Dermis blood vessel endothelial cell (primary cell): ENCODE measurements at regions not wholly inside any gene's neighbourhood (a gene's known extent, or its start where the extent isn't known, plus 50 kb on each side); places are given as distances from the start of the nearest gene placed in this dataset.
A peak's percentile ranks its signal among the peaks of the same experiment; 100 is the strongest.
"Not testable (repeated sequence)": the region's sequence is repeated elsewhere in the genome, so short reads cannot be mapped to it uniquely, and the experiment has no call there.

ENCODE experiments used
- DNase-seq: peaks from one replicate; pipeline ENCODE4 v3.0.0; 2010

DNA sequence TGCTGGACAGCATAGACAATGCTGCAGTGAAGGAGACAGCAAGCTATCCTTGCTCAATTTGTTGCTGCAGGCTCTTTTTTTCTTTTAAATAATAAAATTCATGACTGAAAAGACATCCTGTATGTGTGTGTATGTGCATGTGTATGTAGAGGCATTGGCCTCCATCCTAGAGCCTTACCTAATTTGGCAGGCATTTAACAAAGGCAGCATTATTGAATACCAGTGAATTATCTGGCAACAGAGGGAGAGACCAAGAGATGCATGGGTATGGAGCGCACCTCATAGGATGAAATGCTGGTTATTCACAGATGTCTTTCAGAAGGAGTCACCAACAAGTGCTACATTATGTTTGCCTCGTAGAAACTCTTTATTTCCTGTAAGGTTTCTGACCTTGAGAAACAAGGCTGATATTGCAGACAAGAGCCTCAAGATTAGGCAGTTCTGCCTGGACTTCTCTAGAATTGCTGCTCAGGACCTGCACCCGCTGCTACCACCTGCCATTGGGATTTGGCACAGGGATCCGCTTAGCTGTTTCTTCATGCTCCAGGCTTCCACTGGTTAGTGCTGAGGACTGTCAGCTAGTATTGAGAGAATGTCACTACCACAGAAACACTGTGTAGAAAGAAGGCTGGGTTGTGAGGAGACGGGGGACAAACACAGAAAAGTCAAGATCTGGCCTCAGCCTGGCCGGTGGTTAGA lies 247.7 kb upstream of the RFX3 start:
- DNase-seq, result no peak

GRCh38 chr9:3769646-3770045 lies 243.8 kb upstream of the RFX3 start:
- DNase-seq, result no peak

DNA sequence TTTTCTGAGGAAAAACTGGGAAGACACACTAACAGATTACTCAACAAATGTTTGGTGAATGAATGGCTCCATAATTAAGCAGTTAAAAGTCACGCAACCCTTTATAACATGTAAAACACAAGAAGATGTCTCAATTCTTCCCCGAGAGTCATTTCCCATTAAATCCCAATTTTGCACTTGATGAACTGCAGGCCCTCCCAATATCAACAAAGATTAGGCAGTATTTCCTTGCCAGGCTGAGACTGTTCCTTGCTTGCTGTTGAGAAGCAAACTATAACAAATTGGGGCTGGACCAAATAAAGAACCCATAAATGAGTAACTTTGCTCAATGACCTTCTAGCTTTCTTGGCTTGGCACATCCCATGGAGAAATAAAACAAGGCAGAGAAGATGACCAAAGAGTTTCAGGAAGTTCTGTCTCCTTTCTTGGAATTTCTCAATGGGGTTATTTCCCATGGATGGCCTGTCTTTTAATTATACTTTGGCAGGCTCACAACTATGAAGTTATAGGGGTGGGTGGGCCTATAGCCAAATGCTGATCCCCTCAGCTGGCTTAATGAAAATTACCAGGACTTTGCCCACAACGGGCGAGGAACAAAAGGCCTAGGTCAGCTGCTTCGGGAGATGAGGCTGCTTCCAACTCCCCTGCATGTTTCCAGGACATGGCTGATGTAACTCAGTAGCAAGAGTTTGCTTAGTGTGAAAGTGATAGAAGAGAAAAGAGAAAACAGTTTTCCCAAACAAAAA lies 243.1 kb upstream of the RFX3 start:
- no peak for DNase-seq

- DNase-seq, result no peak
Measured at GRCh38 chr9:3768286-3768685, 242.5 kb upstream of the RFX3 start.

DNA sequence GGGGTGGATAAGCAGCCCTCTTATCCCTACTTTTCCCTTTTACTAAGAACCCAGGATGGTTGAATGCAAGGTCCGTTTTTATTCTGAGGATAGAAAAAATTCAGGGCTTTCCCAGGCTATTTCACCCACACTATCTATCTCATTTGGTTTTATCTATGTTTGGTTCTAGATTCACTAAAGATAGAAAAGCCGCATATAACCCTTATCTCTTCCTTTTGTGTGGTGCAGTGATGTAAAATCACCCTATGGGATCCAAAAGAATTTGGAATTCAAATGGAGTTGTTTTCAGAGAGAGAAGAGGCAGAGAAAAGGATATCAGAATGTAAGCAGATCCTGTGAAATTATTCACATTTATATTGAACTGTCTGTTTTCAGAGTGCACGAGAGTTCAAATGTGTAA lies 236.3 kb upstream of the RFX3 start:
- no peak for DNase-seq

DNA sequence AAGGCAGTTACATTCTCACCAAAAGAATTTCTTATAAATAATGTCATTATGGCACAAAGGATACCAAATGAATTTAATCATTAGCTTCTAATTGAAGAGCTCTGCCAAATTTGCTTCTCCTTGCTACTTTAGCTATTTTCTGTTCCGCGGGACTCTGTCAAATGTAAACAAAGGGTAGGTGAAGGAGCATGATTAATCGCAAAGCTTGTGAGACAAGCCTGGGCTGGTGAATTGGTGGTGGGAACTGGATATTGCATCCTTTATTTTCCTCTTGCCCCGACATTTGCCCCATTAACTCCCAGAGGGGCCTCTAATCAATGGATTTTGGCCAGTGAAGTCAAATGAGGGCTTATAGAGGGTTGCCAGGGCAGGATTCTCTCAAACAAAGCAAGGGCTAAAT lies 234.2 kb upstream of the RFX3 start:
- no peak for DNase-seq

DNA sequence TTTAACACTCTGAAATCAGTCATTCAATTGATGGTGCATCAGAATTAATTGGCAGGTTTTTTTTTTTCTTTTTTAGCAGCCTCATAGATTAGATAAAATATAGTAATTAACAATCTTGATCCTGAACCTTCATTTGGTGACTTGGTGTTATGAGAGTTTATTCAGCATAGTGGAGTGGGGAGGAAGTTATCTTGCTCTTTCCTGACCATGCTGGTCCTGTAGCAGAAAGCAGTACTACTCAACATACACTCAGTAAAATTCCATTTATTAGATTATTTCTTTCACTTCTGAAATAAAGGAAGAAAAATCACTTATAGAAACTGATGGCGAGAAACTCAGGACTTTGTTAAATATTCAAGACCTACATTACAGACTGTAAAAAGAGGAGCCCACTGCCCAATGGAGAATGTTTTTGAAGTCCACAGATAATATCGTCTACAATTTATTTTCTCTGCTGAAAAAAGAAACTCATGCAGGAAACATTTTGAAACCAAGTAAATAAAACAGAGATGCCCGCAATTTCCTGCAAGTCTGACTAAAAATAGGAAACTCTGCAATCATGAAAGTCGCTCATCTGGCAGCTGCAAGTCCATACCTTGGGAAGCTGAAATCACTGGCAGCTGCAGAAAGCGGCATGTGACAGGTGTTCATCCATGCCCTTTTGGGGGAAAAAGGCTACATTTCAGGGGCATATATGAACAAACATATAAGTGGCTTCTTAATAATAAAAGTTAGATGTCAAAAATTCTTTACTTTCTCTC lies 233.2 kb upstream of the RFX3 start:
- no peak for DNase-seq

- DNase-seq, result no peak
Measured at GRCh38 chr9:3756071-3756470, 230.3 kb upstream of the RFX3 start.

GRCh38 chr9:3751125-3751758 lies 225.4 kb upstream of the RFX3 start:
- DNase-seq, result no peak

DNA sequence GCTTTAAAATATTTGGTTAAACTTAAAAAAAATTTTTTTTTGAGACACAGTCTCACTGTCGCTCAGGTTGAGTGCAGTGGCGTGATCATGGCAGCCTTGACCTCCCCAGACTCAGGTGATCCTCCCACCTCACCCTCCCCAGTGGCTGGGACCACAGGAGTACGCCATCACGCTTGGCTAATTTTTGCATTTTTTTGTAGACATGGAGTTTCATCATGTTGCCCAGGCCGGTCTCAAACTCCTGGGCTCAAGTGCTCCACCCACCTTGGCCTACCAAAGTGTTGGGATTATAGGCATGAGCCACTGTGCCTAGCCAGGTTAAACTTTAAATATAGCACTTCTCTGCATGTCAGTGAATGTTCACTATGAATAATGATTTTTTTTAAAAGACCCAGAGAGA lies 224.5 kb upstream of the RFX3 start:
- no peak for DNase-seq

- peak; percentile 12 for DNase-seq
Measured at GRCh38 chr9:3746296-3747275, 220.8 kb upstream of the RFX3 start.

DNA sequence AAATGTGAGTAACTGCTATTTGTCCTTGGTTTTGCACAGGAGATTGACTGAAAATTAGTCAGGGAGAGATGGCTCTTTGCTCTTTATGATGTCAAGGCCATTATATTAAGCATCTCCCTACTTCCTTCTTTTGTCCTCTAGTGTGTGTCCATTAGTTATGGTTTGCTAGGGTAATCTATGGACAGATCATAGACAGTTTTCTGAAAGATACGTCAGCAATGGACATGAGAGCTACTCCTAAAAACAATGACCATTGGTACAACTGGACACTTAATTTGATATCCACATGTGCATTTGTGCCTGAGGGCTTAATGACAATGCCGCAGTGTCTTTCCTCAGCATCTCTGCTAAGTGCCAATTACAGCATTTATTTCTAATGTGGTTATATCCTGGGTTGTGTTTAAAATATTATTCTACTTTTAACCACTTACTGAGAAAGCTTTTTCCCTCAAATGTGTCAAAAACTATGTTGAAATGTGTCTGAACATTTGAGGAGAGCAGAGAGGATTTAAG lies 218.2 kb upstream of the RFX3 start:
- DNase-seq, result no peak

DNA sequence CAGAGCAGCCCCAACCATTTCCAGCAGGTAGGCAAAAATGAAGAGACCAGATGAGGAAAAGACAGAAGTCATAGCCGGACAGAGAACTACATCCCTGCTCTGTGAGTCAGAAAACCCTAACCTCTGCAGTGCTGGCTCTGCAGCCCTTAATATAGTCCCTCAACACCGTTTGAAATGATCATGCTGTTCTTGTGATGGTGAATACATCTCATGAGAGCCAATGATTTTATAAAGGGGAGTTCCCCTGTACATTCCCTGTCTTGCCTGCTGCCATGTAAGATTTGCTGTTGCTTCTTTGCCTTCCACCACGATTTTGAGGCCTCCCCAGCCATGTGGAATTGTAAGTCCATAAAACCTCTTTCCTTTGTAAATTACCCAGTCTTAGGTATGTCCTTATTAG lies 216.8 kb upstream of the RFX3 start:
- DNase-seq, result no peak

DNA sequence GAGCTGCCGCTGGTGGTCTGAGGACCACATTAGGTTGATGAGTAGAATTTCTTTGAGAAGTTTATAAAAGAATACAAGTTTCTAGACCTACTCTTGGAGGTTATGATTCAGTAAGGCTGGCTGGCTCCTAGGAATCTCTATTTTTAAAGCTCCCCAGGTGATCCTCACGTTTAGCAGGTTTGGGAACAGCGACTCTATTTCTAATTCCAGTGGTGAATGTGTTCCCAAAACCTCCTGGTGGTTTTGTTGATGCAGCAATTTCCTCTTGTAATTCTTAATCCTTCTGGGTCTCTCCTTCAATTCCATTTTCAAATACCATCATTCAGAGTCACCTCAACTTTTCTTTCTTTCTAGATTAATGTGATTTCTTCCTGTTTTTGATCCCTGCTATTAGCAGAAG lies 215.9 kb upstream of the RFX3 start:
- no peak for DNase-seq

GRCh38 chr9:3740690-3741419 lies 215.1 kb upstream of the RFX3 start:
- DNase-seq, result no peak

DNA sequence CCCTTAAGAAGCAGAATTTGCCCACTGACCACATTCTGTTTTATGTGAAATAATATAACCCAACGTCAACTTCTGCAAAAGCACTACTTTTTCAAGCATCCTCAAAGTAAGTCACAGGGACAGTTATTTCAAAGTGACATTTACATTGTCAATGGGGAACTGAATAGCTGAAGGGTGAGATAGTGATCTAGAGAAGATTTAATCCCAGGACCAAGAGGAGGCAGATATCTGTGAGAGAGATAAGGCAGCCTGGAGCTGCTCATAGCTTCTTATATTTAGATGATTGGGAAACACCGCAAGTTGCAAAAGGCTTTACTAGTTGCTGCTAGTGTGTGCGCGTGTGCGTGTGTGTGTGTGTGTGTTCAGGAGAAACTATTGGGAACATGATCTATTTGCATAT lies 210.4 kb upstream of the RFX3 start:
- no peak for DNase-seq

GRCh38 chr9:3735251-3735650 lies 209.4 kb upstream of the RFX3 start:
- DNase-seq, result no peak

DNA sequence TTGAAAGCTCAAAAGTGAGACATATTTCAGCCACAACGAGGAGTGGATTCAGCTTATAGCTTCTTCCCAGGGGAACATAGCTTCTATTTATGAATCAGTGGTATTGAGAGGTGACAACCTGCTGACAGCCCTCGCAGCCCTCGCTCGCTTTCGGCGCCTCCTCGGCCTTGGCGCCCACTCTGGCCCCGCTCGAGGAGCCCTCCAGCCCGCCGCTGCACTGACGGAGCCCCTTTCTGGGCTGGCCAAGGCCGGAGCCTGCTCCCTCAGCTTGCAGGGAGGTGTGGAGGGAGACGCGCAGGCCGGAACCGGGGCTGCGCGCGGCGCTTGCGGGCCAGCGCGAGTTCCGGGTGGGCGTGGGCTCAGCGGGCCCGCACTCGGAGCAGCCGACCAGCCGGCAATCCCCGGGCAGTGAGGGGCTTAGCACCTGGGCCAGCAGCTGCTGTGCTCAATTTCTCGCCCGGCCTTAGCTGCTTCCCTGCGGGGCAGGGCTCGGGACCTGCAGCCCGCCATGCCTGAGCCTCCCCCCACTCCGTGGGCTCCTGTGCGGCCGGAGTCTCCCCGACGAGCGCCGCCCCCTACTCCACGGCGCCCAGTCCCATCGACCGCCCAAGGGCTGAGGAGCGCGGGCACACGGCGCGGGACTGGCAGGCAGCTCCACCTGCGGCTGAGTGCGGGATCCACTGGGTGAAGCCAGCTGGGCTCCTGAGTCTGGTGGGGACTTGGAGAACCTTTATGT lies 207.9 kb upstream of the RFX3 start:
- DNase-seq, result not testable (repeated sequence)

DNA sequence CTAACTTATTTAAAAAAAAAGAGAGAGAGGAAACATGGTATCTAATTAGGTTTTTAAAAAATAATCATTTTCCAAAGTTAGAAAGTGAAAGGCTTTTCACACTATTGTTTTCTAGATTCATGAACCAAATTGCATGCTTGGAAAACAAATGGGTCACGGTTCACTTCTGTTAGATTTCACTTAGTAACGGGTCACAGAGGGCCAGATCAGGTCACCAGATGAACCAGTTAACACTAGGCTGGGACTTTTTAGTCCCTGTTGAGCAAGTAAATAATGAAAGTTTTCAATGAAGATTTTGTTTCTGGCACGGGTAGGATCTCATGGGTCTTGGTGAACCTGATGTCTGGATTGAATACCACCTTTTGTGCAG lies 207.2 kb upstream of the RFX3 start:
- no peak for DNase-seq
